GM10266 (cell line): ENCODE measurements at regions not wholly inside any gene's neighbourhood (a gene's known extent, or its start where the extent isn't known, plus 50 kb on each side); places are given as distances from the start of the nearest gene placed in this dataset.

Source experiments
- DNase-seq: peaks from one replicate; pipeline ENCODE4 v3.0.0; 2012; ENCODE audit errors: extremely low spot score
- CTCF ChIP-seq: IDR thresholded peaks from 2 replicates; pipeline ENCODE4 v1.5.1; 2012; ENCODE audit warnings: mild to moderate bottlenecking, low read depth; ENCODE audit not compliant: control insufficient read depth, insufficient read depth; ENCODE audit errors: missing control alignments

- no peak for TF ChIP-seq CTCF
- DNase-seq, result no peak
These were observed 1003.4 kb downstream of the CDH18 start for GRCh38 chr5:18984559-18985080.

- DNase-seq, result no peak
- no peak for TF ChIP-seq CTCF
These were observed 1002.7 kb downstream of the CDH18 start for GRCh38 chr5:18985171-18985758.

- no peak for TF ChIP-seq CTCF
- no peak for DNase-seq
These were observed 1000.9 kb downstream of the CDH18 start for GRCh38 chr5:18987101-18987500.

- DNase-seq, result no peak
- TF ChIP-seq CTCF, result no peak
These were observed 997.1 kb downstream of the CDH18 start for GRCh38 chr5:18990852-18991251.

- DNase-seq, result no peak
- TF ChIP-seq CTCF, result no peak
These were observed 995.7 kb downstream of the CDH18 start for GRCh38 chr5:18992264-18992663.

GRCh38 chr5:18999478-18999877 is 988.5 kb downstream of the CDH18 start:
- no peak for DNase-seq
- TF ChIP-seq CTCF, result no peak

- no peak for TF ChIP-seq CTCF
These were observed 986.9 kb downstream of the CDH18 start for GRCh38 chr5:19001054-19001453.

More at GRCh38 chr5:19001054-19001453, 986.9 kb downstream of the CDH18 start:
- no peak for DNase-seq
